GM23338 (cell line): ENCODE measurements at regions not wholly inside any gene's neighbourhood (a gene's known extent, or its start where the extent isn't known, plus 50 kb on each side); places are given as distances from the start of the nearest gene placed in this dataset.

Source experiments
- ATAC-seq: fragments of 200-7000 bp; cut with Tn5 transposase; 3 replicates; pipeline ENCODE4 v1.9.1; 2020
- DNase-seq: peaks from one replicate; pipeline ENCODE4 v3.0.0-alpha.2; 2015; ENCODE audit warnings: low spot score
- H2AFZ ChIP-seq: fragments of 200-600 bp; sonication (generic); 2 replicates; pipeline ENCODE4 v1.8.0; 2016; ENCODE audit warnings: antibody characterized with exemption, mild to moderate bottlenecking, moderate library complexity
- H3F3A ChIP-seq: fragments of 200-600 bp; sonication (generic); replicated peaks from 2 replicates; pipeline ENCODE4 v1.8.0; 2017; ENCODE audit warnings: antibody characterized with exemption, mixed run types, low read depth
- H3K27ac ChIP-seq: fragments of 200-600 bp; sonication (generic); 2 replicates; pipeline ENCODE4 v1.6.1; 2016; ENCODE audit warnings: low read depth
- H3K27me3 ChIP-seq: fragments of 200-600 bp; sonication (generic); 2 replicates; pipeline ENCODE4 v1.8.0; 2016; ENCODE audit warnings: mild to moderate bottlenecking, mixed run types, moderate library complexity; ENCODE audit not compliant: insufficient read depth
- H3K36me3 ChIP-seq: fragments of 200-600 bp; sonication (generic); 2 replicates; pipeline ENCODE4 v1.8.0; 2016; ENCODE audit warnings: mild to moderate bottlenecking; ENCODE audit not compliant: insufficient read depth
- H3K4me1 ChIP-seq: fragments of 200-600 bp; sonication (generic); 2 replicates; pipeline ENCODE4 v1.8.0; 2016; ENCODE audit warnings: mild to moderate bottlenecking, moderate library complexity; ENCODE audit not compliant: insufficient read depth
- H3K4me2 ChIP-seq: fragments of 200-600 bp; sonication (generic); 2 replicates; pipeline ENCODE4 v1.7.1; 2017; ENCODE audit warnings: mixed run types
- H3K4me3 ChIP-seq: fragments of 200-600 bp; sonication (generic); 2 replicates; pipeline ENCODE4 v1.6.1; 2016; ENCODE audit warnings: mixed run types
- H3K79me2 ChIP-seq: fragments of 200-600 bp; sonication (generic); replicated peaks from 2 replicates; pipeline ENCODE4 v1.8.0; 2017; ENCODE audit warnings: mild to moderate bottlenecking; ENCODE audit not compliant: insufficient read depth
- H3K9me2 ChIP-seq: fragments of 200-600 bp; sonication (generic); 2 replicates; pipeline ENCODE4 v1.8.0; 2017; ENCODE audit not compliant: insufficient read depth
- H4K20me1 ChIP-seq: fragments of 200-600 bp; sonication (generic); replicated peaks from 2 replicates; pipeline ENCODE4 v1.8.0; 2017; ENCODE audit warnings: mild to moderate bottlenecking; ENCODE audit not compliant: insufficient read depth
- H3K27ac Mint-ChIP-seq: 2 replicates; pipeline ENCODE4 v1.8.0; 2020; ENCODE audit warnings: inconsistent platforms, mild to moderate bottlenecking, moderate library complexity, mixed read lengths
- H3K27me3 Mint-ChIP-seq: 3 replicates; pipeline ENCODE4 v1.8.0; 2022; ENCODE audit warnings: low read depth, mild to moderate bottlenecking, moderate library complexity, mixed read lengths, inconsistent platforms; ENCODE audit not compliant: insufficient read depth, poor library complexity
- H3K36me3 Mint-ChIP-seq: 3 replicates; pipeline ENCODE4 v1.8.0; 2021; ENCODE audit warnings: low read depth, mild to moderate bottlenecking, inconsistent platforms, moderate library complexity, mixed read lengths
- H3K4me1 Mint-ChIP-seq: 3 replicates; pipeline ENCODE4 v1.8.0; 2020; ENCODE audit warnings: mild to moderate bottlenecking, inconsistent platforms, mixed read lengths
- H3K4me3 Mint-ChIP-seq: 3 replicates; pipeline ENCODE4 v1.8.0; 2021; ENCODE audit warnings: moderate library complexity, mild to moderate bottlenecking, inconsistent platforms, mixed read lengths
- H3K9me3 Mint-ChIP-seq: 3 replicates; pipeline ENCODE4 v1.8.0; 2020; ENCODE audit warnings: moderate library complexity, mild to moderate bottlenecking, inconsistent platforms, mixed read lengths
- EZH2 ChIP-seq: fragments of 200-600 bp; sonication (generic); IDR thresholded peaks from one replicate; pipeline ENCODE4 v1.8.0; 2017; ENCODE audit warnings: antibody characterized with exemption, mild to moderate bottlenecking, low read depth; ENCODE audit not compliant: unreplicated experiment
- STAT1 ChIP-seq: IDR thresholded peaks from one replicate; pipeline ENCODE4 v1.6.1; 2016; ENCODE audit warnings: antibody characterized with exemption; ENCODE audit not compliant: unreplicated experiment
- ZNF114 ChIP-seq: fragments of 250-450 bp; sonication (Bioruptor Pico); IDR thresholded peaks from 2 replicates; pipeline ENCODE4 v1.5.0; 2020; ENCODE audit warnings: mild to moderate bottlenecking, moderate library complexity
- TF ChIP-seq, protein P1 (sequence below), 2 experiments: fragments of 200-600 bp in 1 of 2; sonication (generic) in 1 of 2; conservative IDR thresholded peaks; 2 replicates each; pipeline versions ENCODE4 v1.5.1 to v1.6.1; 2016 to 2017; ENCODE audit warnings: antibody characterized with exemption in 2 of 2, low read depth in 2 of 2, mild to moderate bottlenecking in 2 of 2, moderate library complexity in 1 of 2
- TF ChIP-seq, protein P2 (sequence below): IDR thresholded peaks from 2 replicates; pipeline ENCODE4 v1.6.1; 2016; ENCODE audit warnings: antibody characterized with exemption

DNA sequence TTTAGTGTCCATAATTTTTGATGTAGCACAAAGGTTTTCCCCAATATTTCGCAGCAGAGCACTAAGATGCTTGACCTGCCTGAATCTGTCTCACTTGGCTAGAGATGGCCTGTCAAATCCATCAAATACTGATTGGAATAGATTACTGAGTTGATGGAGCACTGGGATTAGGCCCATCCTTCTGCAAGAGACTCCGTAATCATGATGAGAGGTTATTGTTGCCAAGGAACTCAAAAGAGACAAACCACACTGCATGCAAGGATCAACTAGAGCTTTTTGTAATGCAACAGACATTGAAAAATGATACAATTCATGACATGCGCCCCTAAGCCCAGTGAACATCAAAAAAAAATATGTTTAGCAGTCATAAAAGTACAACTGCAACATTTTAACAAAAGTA, 585.3 kb upstream of the GRAMD2B start (continued):
- TF ChIP-seq, protein P1, sequence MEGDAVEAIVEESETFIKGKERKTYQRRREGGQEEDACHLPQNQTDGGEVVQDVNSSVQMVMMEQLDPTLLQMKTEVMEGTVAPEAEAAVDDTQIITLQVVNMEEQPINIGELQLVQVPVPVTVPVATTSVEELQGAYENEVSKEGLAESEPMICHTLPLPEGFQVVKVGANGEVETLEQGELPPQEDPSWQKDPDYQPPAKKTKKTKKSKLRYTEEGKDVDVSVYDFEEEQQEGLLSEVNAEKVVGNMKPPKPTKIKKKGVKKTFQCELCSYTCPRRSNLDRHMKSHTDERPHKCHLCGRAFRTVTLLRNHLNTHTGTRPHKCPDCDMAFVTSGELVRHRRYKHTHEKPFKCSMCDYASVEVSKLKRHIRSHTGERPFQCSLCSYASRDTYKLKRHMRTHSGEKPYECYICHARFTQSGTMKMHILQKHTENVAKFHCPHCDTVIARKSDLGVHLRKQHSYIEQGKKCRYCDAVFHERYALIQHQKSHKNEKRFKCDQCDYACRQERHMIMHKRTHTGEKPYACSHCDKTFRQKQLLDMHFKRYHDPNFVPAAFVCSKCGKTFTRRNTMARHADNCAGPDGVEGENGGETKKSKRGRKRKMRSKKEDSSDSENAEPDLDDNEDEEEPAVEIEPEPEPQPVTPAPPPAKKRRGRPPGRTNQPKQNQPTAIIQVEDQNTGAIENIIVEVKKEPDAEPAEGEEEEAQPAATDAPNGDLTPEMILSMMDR (conservative IDR thresholded peaks at IDR 0.05; ENCODE audit: low read depth in 2 of 2), result no peak

DNA sequence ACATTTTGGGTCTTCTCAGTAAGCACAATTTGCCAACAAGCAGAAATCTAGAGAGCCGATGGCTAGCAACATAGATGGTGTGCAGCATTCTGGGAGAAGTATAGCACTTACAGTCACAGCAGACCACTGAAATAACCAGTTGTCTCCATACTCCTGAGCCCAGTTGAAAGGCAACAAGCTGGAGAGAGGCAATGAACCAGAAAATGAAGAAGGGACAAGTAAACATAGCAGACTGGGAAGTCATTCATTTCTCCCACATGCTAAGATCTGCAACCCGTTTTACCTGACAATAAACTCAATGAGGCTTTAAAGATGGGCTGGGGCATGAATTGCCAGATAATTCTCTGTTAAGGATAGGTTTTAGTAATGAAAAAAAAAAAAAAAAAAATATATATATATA, 575.6 kb upstream of the GRAMD2B start:
- Mint-ChIP-seq H3K27ac (no peak overlapping the region), H3K36me3 (peaks cover 27% of the 10 kb centered on the region; the same call in 2 of the 3 replicates), H3K27me3 (no peaks in the 10 kb centered on the region), H3K4me3 (no peak overlapping the region), H3K4me1 (peaks cover 12% of the 10 kb centered on the region), H3K9me3 (peaks cover 24% of the 10 kb centered on the region)
- Histone ChIP-seq H3K4me1 (peaks cover 16% of the 10 kb centered on the region), H3K9me2 (peaks cover 13% of the 10 kb centered on the region), H3K27me3 (no peaks in the 10 kb centered on the region), H3K27ac (no peak overlapping the region), H3K4me2 (no peak overlapping the region), H3F3A (no peaks in the 10 kb centered on the region), H3K36me3 (0 out of 2 replicates have a peak, but pooled peaks cover 6% of the 10 kb centered on the region), H4K20me1 (no peaks in the 10 kb centered on the region), H2AFZ (peak overlapping the region; percentile 72; the same call in 1 of the 2 replicates), H3K79me2 (no peaks in the 10 kb centered on the region), H3K4me3 (no peak overlapping the region)
- TF ChIP-seq ZNF114, result no peak
- no peak for TF ChIP-seq STAT1
- TF ChIP-seq EZH2, result no peak
- TF ChIP-seq, protein P1 (conservative IDR thresholded peaks at IDR 0.05; ENCODE audit: low read depth in 2 of 2), result no peak
- ATAC-seq (no peak), DNase-seq (no peak)

DNA sequence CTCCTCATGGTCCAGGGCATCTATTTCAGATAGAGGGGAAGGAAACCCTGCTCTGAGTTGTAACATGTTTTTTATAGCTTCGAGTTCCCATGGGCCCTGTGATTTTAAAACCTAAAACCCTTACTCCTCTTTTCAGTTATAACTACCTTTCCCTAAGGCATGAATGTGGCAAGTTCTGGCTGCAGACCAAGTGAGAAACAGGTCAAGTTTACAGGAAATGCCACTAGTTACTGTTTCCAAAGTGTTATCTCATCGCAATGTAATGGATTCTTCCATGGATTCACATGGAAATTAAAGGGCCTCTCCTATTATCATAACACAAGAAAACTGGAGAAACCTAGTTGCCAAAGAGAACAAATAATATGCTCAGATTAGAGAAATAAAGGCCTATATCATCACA, 574.5 kb upstream of the GRAMD2B start:
- Histone ChIP-seq H3K36me3 (no peaks in the 10 kb centered on the region), H3K79me2 (no peaks in the 10 kb centered on the region), H3K4me2 (peak overlapping the region; percentile 56), H3K27ac (0 out of 2 replicates have a peak overlapping the region, but pooled peaks have one; percentile 33), H3K27me3 (no peaks in the 10 kb centered on the region), H3K4me1 (peaks cover 16% of the 10 kb centered on the region), H4K20me1 (no peaks in the 10 kb centered on the region), H2AFZ (peak overlapping the region; percentile 80), H3K9me2 (peaks cover 13% of the 10 kb centered on the region), H3F3A (no peaks in the 10 kb centered on the region), H3K4me3 (no peak overlapping the region)
- Mint-ChIP-seq H3K4me3 (no peak overlapping the region), H3K4me1 (peaks cover 12% of the 10 kb centered on the region), H3K9me3 (peaks cover 12% of the 10 kb centered on the region), H3K27me3 (no peaks in the 10 kb centered on the region), H3K27ac (no peak overlapping the region), H3K36me3 (peaks cover 15% of the 10 kb centered on the region; the same call in 2 of the 3 replicates)
- TF ChIP-seq, protein P2, sequence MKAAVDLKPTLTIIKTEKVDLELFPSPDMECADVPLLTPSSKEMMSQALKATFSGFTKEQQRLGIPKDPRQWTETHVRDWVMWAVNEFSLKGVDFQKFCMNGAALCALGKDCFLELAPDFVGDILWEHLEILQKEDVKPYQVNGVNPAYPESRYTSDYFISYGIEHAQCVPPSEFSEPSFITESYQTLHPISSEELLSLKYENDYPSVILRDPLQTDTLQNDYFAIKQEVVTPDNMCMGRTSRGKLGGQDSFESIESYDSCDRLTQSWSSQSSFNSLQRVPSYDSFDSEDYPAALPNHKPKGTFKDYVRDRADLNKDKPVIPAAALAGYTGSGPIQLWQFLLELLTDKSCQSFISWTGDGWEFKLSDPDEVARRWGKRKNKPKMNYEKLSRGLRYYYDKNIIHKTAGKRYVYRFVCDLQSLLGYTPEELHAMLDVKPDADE, result no peak
- DNase-seq (no peak), ATAC-seq (no peak)
